Transverse colon (tissue), 4 donors: ENCODE measurements at regions not wholly inside any gene's neighbourhood (a gene's known extent, or its start where the extent isn't known, plus 50 kb on each side); places are given as distances from the start of the nearest gene placed in this dataset.

ENCODE experiments used
- POLR2AphosphoS5 ChIP-seq, 3 donors: sonication (generic); formaldehyde crosslinking; IDR thresholded peaks; one replicate each; pipeline ENCODE4 v1.6.1; 2016; ENCODE audit warnings: antibody characterized with exemption in 3 of 3
- TF ChIP-seq, protein P1 (sequence below), 5 experiments: fragments of 200-600 bp in 3 of 5; fragments of 450-650 bp in 2 of 5; sonication (generic) in 3 of 5; IDR thresholded peaks; 1 replicate in 2 of 5; 2 replicates in 3 of 5; pipeline ENCODE4 v1.5.1; 2016 to 2017; ENCODE audit warnings: antibody characterized with exemption in 5 of 5, inconsistent platforms in 3 of 5, mild to moderate bottlenecking in 2 of 5, moderate library complexity in 1 of 5

DNA sequence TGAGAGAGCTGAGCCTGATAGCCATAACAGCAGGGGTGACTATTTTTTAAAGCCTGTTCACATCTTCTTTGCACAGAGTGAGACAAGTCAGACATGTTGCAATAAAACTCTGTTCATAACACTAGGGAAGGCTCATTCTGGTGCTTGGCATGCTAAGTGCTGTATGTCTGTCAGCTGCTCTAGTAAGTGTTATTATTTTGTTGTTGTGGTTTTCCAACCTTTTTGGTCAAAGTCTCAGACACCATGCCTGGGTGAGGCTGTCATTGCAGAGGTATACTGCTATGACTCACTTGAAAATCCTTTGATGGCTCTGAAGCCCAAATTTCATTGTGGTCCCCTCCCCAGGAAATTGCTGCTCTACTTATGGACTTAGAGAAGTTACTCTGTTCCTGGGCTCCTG lies 129.7 kb downstream of the ADRA2A start:
- TF ChIP-seq, protein P1, sequence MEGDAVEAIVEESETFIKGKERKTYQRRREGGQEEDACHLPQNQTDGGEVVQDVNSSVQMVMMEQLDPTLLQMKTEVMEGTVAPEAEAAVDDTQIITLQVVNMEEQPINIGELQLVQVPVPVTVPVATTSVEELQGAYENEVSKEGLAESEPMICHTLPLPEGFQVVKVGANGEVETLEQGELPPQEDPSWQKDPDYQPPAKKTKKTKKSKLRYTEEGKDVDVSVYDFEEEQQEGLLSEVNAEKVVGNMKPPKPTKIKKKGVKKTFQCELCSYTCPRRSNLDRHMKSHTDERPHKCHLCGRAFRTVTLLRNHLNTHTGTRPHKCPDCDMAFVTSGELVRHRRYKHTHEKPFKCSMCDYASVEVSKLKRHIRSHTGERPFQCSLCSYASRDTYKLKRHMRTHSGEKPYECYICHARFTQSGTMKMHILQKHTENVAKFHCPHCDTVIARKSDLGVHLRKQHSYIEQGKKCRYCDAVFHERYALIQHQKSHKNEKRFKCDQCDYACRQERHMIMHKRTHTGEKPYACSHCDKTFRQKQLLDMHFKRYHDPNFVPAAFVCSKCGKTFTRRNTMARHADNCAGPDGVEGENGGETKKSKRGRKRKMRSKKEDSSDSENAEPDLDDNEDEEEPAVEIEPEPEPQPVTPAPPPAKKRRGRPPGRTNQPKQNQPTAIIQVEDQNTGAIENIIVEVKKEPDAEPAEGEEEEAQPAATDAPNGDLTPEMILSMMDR (IDR thresholded peaks at IDR 0.05), result no peak
- no peak for TF ChIP-seq POLR2AphosphoS5 (IDR thresholded peaks at IDR 0.05)
